IMR-90 (cell line): ENCODE measurements at regions not wholly inside any gene's neighbourhood (a gene's known extent, or its start where the extent isn't known, plus 50 kb on each side); places are given as distances from the start of the nearest gene placed in this dataset.
"Not testable (repeated sequence)": the region's sequence is repeated elsewhere in the genome, so short reads cannot be mapped to it uniquely, and the experiment has no call there.

Experiments
- ATAC-seq: fragments of 200-7000 bp; cut with Tn5 transposase; 2 replicates; pipeline ENCODE4 v1.9.1; 2020; ENCODE audit warnings: low read depth, mild to moderate bottlenecking, moderate library complexity
- BruUV-seq: library from RNA; stranded (reverse); fragments of 400-500 nt; replicated peaks from 2 replicates; lab custom pipeline; 2021; lab: Mats Ljungman, UMichigan
- CTCF ChIA-PET: fragments of 300-600 bp; formaldehyde crosslinking; extraction: SDS; loops from one replicate; lab custom pipeline; 2021; ENCODE audit warnings: antibody characterized with exemption; lab: Yijun Ruan, JAX
- POLR2A ChIA-PET: fragments of 300-600 bp; sonication (Branson Sonifier 250); formaldehyde crosslinking; loops from one replicate; lab custom pipeline; 2022; ENCODE audit warnings: antibody characterized with exemption; ENCODE audit not compliant: unreplicated experiment; lab: Charles Lee
- DNase-seq: peaks from one replicate; pipeline ENCODE4 v3.0.0; 2013
- H2AFZ ChIP-seq: replicated peaks from 2 replicates; pipeline ENCODE3; 2013; ENCODE audit warnings: low read length, mild to moderate bottlenecking; ENCODE audit not compliant: poor library complexity
- H2AK5ac ChIP-seq: 2 replicates; pipeline ENCODE4 v1.6.1; 2013; ENCODE audit warnings: low read depth, low read length, inconsistent platforms
- H2AK9ac ChIP-seq: replicated peaks from 2 replicates; pipeline ENCODE3; 2013; ENCODE audit warnings: mild to moderate bottlenecking, low read depth, low read length, moderate library complexity; ENCODE audit not compliant: poor library complexity
- H2BK120ac ChIP-seq: 2 replicates; pipeline ENCODE4 v1.6.1; 2013; ENCODE audit warnings: low read depth, low read length, inconsistent platforms
- H2BK15ac ChIP-seq: 3 replicates; pipeline ENCODE4 v1.6.1; 2013; ENCODE audit warnings: low read depth, low read length, inconsistent platforms
- H2BK20ac ChIP-seq: 2 replicates; pipeline ENCODE4 v1.6.1; 2013; ENCODE audit warnings: low read depth, mild to moderate bottlenecking, inconsistent platforms, low read length, moderate library complexity
- H2BK5ac ChIP-seq: 2 replicates; pipeline ENCODE4 v1.6.1; 2013; ENCODE audit warnings: mild to moderate bottlenecking, low read depth, low read length, inconsistent platforms; ENCODE audit not compliant: poor library complexity, severe bottlenecking
- H3K14ac ChIP-seq: replicated peaks from 2 replicates; pipeline ENCODE4 v1.6.1; 2013; ENCODE audit warnings: low read depth, low read length, inconsistent platforms
- H3K18ac ChIP-seq: 2 replicates; pipeline ENCODE4 v1.6.1; 2013; ENCODE audit warnings: low read depth, low read length, control low read depth
- H3K23ac ChIP-seq: 2 replicates; pipeline ENCODE4 v1.6.1; 2013; ENCODE audit warnings: low read depth, low read length, inconsistent platforms
- H3K27ac ChIP-seq: 2 replicates; pipeline ENCODE4 v1.5.1; 2013; ENCODE audit warnings: mild to moderate bottlenecking, control low read depth, low read length; ENCODE audit not compliant: insufficient read depth
- H3K27me3 ChIP-seq: 2 replicates; pipeline ENCODE4 v1.6.1; 2013; ENCODE audit warnings: low read length; ENCODE audit not compliant: control insufficient read depth, insufficient read depth
- H3K36me3 ChIP-seq: 2 replicates; pipeline ENCODE4 v1.6.1; 2013; ENCODE audit warnings: low read length, mixed read lengths; ENCODE audit not compliant: control insufficient read depth, insufficient read depth
- H3K4ac ChIP-seq: 2 replicates; pipeline ENCODE4 v1.6.1; 2013; ENCODE audit warnings: low read depth, low read length, inconsistent platforms
- H3K4me1 ChIP-seq: 2 replicates; pipeline ENCODE4 v1.6.1; 2013; ENCODE audit warnings: low read length, mixed read lengths; ENCODE audit not compliant: control insufficient read depth, insufficient read depth
- H3K4me2 ChIP-seq: 2 replicates; pipeline ENCODE4 v1.6.1; 2013; ENCODE audit warnings: low read depth, mild to moderate bottlenecking, control low read depth, low read length, moderate library complexity
- H3K4me3 ChIP-seq: 2 replicates; pipeline ENCODE4 v1.5.1; 2013; ENCODE audit warnings: low read depth, mild to moderate bottlenecking, control low read depth, low read length, moderate library complexity; ENCODE audit not compliant: insufficient read depth
- H3K56ac ChIP-seq: 2 replicates; pipeline ENCODE4 v1.6.1; 2013; ENCODE audit warnings: low read length, inconsistent platforms; ENCODE audit not compliant: insufficient read depth; ENCODE audit errors: extremely low read depth
- H3K79me1 ChIP-seq, 2 experiments: 2 replicates each; pipeline ENCODE4 v1.6.1; 2013; ENCODE audit warnings: low read length in 2 of 2, inconsistent platforms in 1 of 2, low read depth in 1 of 2
- H3K9ac ChIP-seq: 2 replicates; pipeline ENCODE4 v1.6.1; 2013; ENCODE audit warnings: low read depth, low read length, control low read depth
- H3K9me1 ChIP-seq: 2 replicates; pipeline ENCODE4 v1.6.1; 2013; ENCODE audit warnings: low read length, inconsistent platforms; ENCODE audit not compliant: insufficient read depth
- H3K9me3 ChIP-seq: 2 replicates; pipeline ENCODE4 v1.6.1; 2013; ENCODE audit warnings: low read length; ENCODE audit not compliant: control insufficient read depth, insufficient read depth
- H4K20me1 ChIP-seq: 2 replicates; pipeline ENCODE4 v1.6.1; 2013; ENCODE audit warnings: low read length, inconsistent platforms; ENCODE audit not compliant: insufficient read depth
- H4K5ac ChIP-seq: 2 replicates; pipeline ENCODE4 v1.6.1; 2013; ENCODE audit warnings: mild to moderate bottlenecking, low read depth, low read length, control low read depth
- H4K8ac ChIP-seq, 2 experiments: 2 replicates each; pipeline ENCODE4 v1.6.1; 2013; ENCODE audit warnings: low read depth in 2 of 2, low read length in 2 of 2, control low read depth in 1 of 2, inconsistent platforms in 1 of 2
- H4K91ac ChIP-seq: 2 replicates; pipeline ENCODE4 v1.6.1; 2013; ENCODE audit warnings: low read depth, low read length, inconsistent platforms; ENCODE audit not compliant: insufficient read depth
- BHLHE40 ChIP-seq: fragments of 150-350 bp; IDR thresholded peaks from 2 replicates; pipeline ENCODE4 v1.6.1; 2016; ENCODE audit warnings: mild to moderate bottlenecking, low read depth, low read length
- MAZ ChIP-seq: IDR thresholded peaks from 2 replicates; pipeline ENCODE4 v1.6.1; 2012; ENCODE audit warnings: low read depth, mild to moderate bottlenecking, low read length, improper control_type of control experiment, moderate library complexity, borderline replicate concordance
- MXI1 ChIP-seq: IDR thresholded peaks from 2 replicates; pipeline ENCODE4 v1.6.1; 2012; ENCODE audit warnings: low read depth, mild to moderate bottlenecking, low read length, moderate library complexity, borderline replicate concordance
- RAD21 ChIP-seq: IDR thresholded peaks from 2 replicates; pipeline ENCODE4 v1.6.1; 2012; ENCODE audit warnings: low read length, improper control_type of control experiment
- WGBS, 2 experiments: methylation state at CpG; one replicate each; pipeline versions ENCODE4 v1.1.5 to v1.1.7; 2013; ENCODE audit warnings: missing lambda C conversion rate in 2 of 2; ENCODE audit not compliant: insufficient read length in 1 of 2; ENCODE audit errors: extremely low coverage in 2 of 2; 5-methylcytosine and 5-hydroxymethylcytosine counted together
- dilution Hi-C: fragments of 300-500 bp; cut with HindIII; formaldehyde crosslinking; loops from one replicate; pipeline ENCODE4 v1.14.3; 2018; ENCODE audit warnings: low sequenced_read_pairs; ENCODE audit not compliant: unreplicated experiment
- in situ Hi-C: fragments of 300-500 bp; cut with MboI; formaldehyde crosslinking; loops from 3 replicates; pipeline ENCODE4 v1.14.3; 2019; ENCODE audit warnings: low sequenced_read_pairs, inconsistent platforms, mixed read lengths
- intact Hi-C: fragments of 100-400 bp; cut with micrococcal nuclease; formaldehyde crosslinking; loops from 2 replicates; pipeline ENCODE4 v1.10.0; 2022

- no CpG with 5 or more reads among the region's 2 CpGs for WGBS, 2 experiments
- no peaks in the 10 kb centered on the region for H4K20me1 ChIP-seq
- no peak overlapping the region for H3K23ac ChIP-seq
- CTCF ChIA-PET = no interaction called here
- intact Hi-C loops (no loop called here), in situ Hi-C loops (no loop called here), dilution Hi-C loops (no loop called here)
- no peak overlapping the region for H2BK20ac ChIP-seq
- no peak overlapping the region for H2AK5ac ChIP-seq
- H3K9me1 ChIP-seq = no peaks in the 10 kb centered on the region
- no peaks in the 10 kb centered on the region for H3K27me3 ChIP-seq
- no peak overlapping the region for H2AK9ac ChIP-seq
- no TSS peak for BruUV-seq
- no peak overlapping the region for H3K4me2 ChIP-seq
- POLR2A ChIA-PET = no interaction called here
- no peak overlapping the region for H3K9ac ChIP-seq
- H2AFZ ChIP-seq = no peak overlapping the region
- peaks cover 4% of the 10 kb centered on the region; the same call in 1 of the 2 replicates for H3K4me1 ChIP-seq
- no peak overlapping the region for H2BK5ac ChIP-seq
- H3K18ac ChIP-seq = no peak overlapping the region
- TF ChIP-seq BHLHE40 = no peak
- no peak for TF ChIP-seq MXI1
- TF ChIP-seq MAZ = no peak
- TF ChIP-seq RAD21 = no peak
- DNase-seq (no peak), ATAC-seq (no peak)
- H3K79me1 ChIP-seq = no peaks in the 10 kb centered on the region
- no peak overlapping the region for H4K5ac ChIP-seq
- no peak overlapping the region for H2BK15ac ChIP-seq
- no peak overlapping the region for H2BK120ac ChIP-seq
- H3K4me3 ChIP-seq = no peak overlapping the region
- H3K56ac ChIP-seq = no peak overlapping the region
- H3K9me3 ChIP-seq = no peaks in the 10 kb centered on the region
- H3K14ac ChIP-seq = no peak overlapping the region
- no peak overlapping the region for H3K4ac ChIP-seq
- no peak overlapping the region for H4K91ac ChIP-seq
- no peaks in the 10 kb centered on the region for H3K36me3 ChIP-seq
- no peak overlapping the region for H3K27ac ChIP-seq
- no peak overlapping the region for H4K8ac ChIP-seq
These were observed 614.4 kb upstream of the INTU start for GRCh38 chr4:127018381-127018780.

GRCh38 chr4:127020831-127021230 lies 611.9 kb upstream of the INTU start:
- BruUV-seq, H3K23ac ChIP-seq, H3K4ac ChIP-seq, H3K14ac ChIP-seq, H3K9me1 ChIP-seq, H2BK120ac ChIP-seq, ATAC-seq, H2AFZ ChIP-seq, H3K79me1 ChIP-seq, CTCF ChIA-PET, H3K18ac ChIP-seq, H3K27ac ChIP-seq, H3K4me3 ChIP-seq, H4K5ac ChIP-seq, H3K4me2 ChIP-seq, in situ Hi-C loops, H3K27me3 ChIP-seq, intact Hi-C loops, H3K4me1 ChIP-seq, H2AK5ac ChIP-seq, H2BK5ac ChIP-seq, DNase-seq, H3K56ac ChIP-seq, POLR2A ChIA-PET, H3K9ac ChIP-seq, dilution Hi-C loops, H3K36me3 ChIP-seq, H4K20me1 ChIP-seq, H4K91ac ChIP-seq, H2BK20ac ChIP-seq, H3K9me3 ChIP-seq, H2AK9ac ChIP-seq, H2BK15ac ChIP-seq, H4K8ac ChIP-seq: not testable (repeated sequence)
- WGBS, 2 experiments = no CpG with 5 or more reads among the region's 15 CpGs
